PC-3 (cell line): ENCODE measurements at regions not wholly inside any gene's neighbourhood (a gene's known extent, or its start where the extent isn't known, plus 50 kb on each side); places are given as distances from the start of the nearest gene placed in this dataset.

ENCODE experiments used
- ATAC-seq: fragments of 200-7000 bp; cut with Tn5 transposase; 2 replicates; pipeline ENCODE4 v1.9.1; 2020; ENCODE audit warnings: mild to moderate bottlenecking, moderate library complexity
- BruUV-seq: library from RNA; stranded (reverse); fragments of 400-500 nt; replicated peaks from 2 replicates; lab custom pipeline; 2021; lab: Mats Ljungman, UMichigan
- CTCF ChIA-PET: fragments of 300-600 bp; sonication (Branson Sonifier 250); formaldehyde crosslinking; loops from one replicate; lab custom pipeline; 2022; ENCODE audit warnings: antibody characterized with exemption; lab: Charles Lee
- POLR2A ChIA-PET: fragments of 300-600 bp; sonication (Branson Sonifier 250); formaldehyde crosslinking; loops from one replicate; lab custom pipeline; 2022; ENCODE audit warnings: antibody characterized with exemption; ENCODE audit not compliant: unreplicated experiment; lab: Charles Lee
- DNase-seq: peaks from one replicate; pipeline ENCODE4 v3.0.0-alpha.2; 2015
- H2AFZ ChIP-seq: fragments of 300-600 bp; sonication (generic); 2 replicates; pipeline ENCODE4 v1.6.0; 2016; ENCODE audit warnings: antibody characterized with exemption, low read length
- H3F3A ChIP-seq: fragments of 300-600 bp; sonication (generic); one replicate; pipeline ENCODE4 v1.6.0; 2017; ENCODE audit warnings: antibody characterized with exemption, low read length, control low read depth, mild to moderate bottlenecking; ENCODE audit not compliant: unreplicated experiment
- H3K27ac ChIP-seq: fragments of 300-600 bp; sonication (generic); 2 replicates; pipeline ENCODE4 v1.5.1; 2016; ENCODE audit warnings: mild to moderate bottlenecking, low read length
- H3K27me3 ChIP-seq: fragments of 300-600 bp; sonication (generic); 2 replicates; pipeline ENCODE4 v1.6.1; 2016; ENCODE audit warnings: low read length, mixed read lengths
- H3K36me3 ChIP-seq: fragments of 300-600 bp; sonication (generic); 2 replicates; pipeline ENCODE4 v1.6.1; 2016; ENCODE audit warnings: low read depth, mixed run types, low read length, mixed read lengths
- H3K4me1 ChIP-seq: fragments of 300-600 bp; sonication (generic); 2 replicates; pipeline ENCODE4 v1.5.1; 2016; ENCODE audit warnings: low read length; ENCODE audit not compliant: insufficient read depth
- H3K4me2 ChIP-seq: fragments of 300-600 bp; sonication (generic); 2 replicates; pipeline ENCODE4 v1.6.0; 2016; ENCODE audit warnings: low read length
- H3K4me3 ChIP-seq: fragments of 300-600 bp; sonication (generic); 2 replicates; pipeline ENCODE4 v1.5.1; 2016; ENCODE audit warnings: mild to moderate bottlenecking, low read length, mixed read lengths
- H3K79me2 ChIP-seq: fragments of 300-600 bp; sonication (generic); 2 replicates; pipeline ENCODE4 v1.6.1; 2017; ENCODE audit warnings: low read length, mixed read lengths
- H3K9ac ChIP-seq: fragments of 300-600 bp; sonication (generic); 2 replicates; pipeline ENCODE4 v1.6.0; 2016; ENCODE audit warnings: mild to moderate bottlenecking, low read length
- H3K9me2 ChIP-seq: fragments of 300-600 bp; sonication (generic); replicated peaks from 2 replicates; pipeline ENCODE4 v1.6.1; 2016; ENCODE audit warnings: mixed run types, low read length, mixed read lengths
- H3K9me3 ChIP-seq: fragments of 300-600 bp; sonication (generic); 2 replicates; pipeline ENCODE4 v1.6.1; 2016; ENCODE audit warnings: low read length, mixed read lengths
- H4K20me1 ChIP-seq: fragments of 300-600 bp; sonication (generic); 2 replicates; pipeline ENCODE4 v1.6.1; 2016; ENCODE audit warnings: low read length, mixed read lengths
- EZH2 ChIP-seq: fragments of 300-600 bp; sonication (generic); IDR thresholded peaks from one replicate; pipeline ENCODE4 v1.6.1; 2017; ENCODE audit warnings: antibody characterized with exemption, mild to moderate bottlenecking, low read length; ENCODE audit not compliant: unreplicated experiment
- EZH2phosphoT487 ChIP-seq: fragments of 300-600 bp; sonication (generic); IDR thresholded peaks from 2 replicates; pipeline ENCODE4 v1.6.1; 2018; ENCODE audit warnings: mild to moderate bottlenecking, antibody characterized with exemption, low read length, borderline replicate concordance
- intact Hi-C: fragments of 100-400 bp; cut with micrococcal nuclease; formaldehyde crosslinking; loops from 2 replicates; pipeline ENCODE4 v1.9.0; 2023
- TF ChIP-seq, protein P1 (sequence below): fragments of 300-600 bp; sonication (generic); conservative IDR thresholded peaks from 2 replicates; pipeline ENCODE4 v1.5.1; 2017; ENCODE audit warnings: antibody characterized with exemption, low read depth, mild to moderate bottlenecking, low read length

DNA sequence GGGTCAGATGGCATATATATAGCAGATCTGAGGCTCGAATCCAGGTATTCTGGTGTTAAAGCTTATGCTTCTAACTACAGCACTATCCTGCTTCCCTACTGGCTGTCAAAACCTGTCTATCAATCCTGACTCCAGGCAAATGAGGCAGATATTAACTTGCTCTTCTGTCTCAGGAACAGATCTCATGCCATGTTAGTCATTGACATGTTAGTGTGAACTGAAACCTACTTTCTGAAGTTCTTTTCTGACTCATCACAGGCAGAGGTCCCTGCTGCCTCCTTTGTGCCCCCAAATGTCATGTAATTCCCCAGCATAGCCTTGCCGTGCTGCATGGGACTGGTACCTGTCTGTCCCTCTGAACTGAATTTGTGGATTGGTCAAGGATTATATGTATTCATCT lies 125.0 kb upstream of the SMAD3 start:
- Histone ChIP-seq H3K4me3 (no peak overlapping the region), H3K36me3 (no peaks in the 10 kb centered on the region), H2AFZ (no peak overlapping the region), H3K4me2 (no peak overlapping the region), H3K27ac (no peak overlapping the region), H3K9ac (no peak overlapping the region), H3K9me3 (no peaks in the 10 kb centered on the region), H3K27me3 (no peaks in the 10 kb centered on the region), H3F3A (no peaks in the 10 kb centered on the region), H3K9me2 (no peaks in the 10 kb centered on the region), H3K4me1 (peaks cover 7% of the 10 kb centered on the region), H3K79me2 (no peaks in the 10 kb centered on the region), H4K20me1 (no peaks in the 10 kb centered on the region)
- TF ChIP-seq, protein P1, sequence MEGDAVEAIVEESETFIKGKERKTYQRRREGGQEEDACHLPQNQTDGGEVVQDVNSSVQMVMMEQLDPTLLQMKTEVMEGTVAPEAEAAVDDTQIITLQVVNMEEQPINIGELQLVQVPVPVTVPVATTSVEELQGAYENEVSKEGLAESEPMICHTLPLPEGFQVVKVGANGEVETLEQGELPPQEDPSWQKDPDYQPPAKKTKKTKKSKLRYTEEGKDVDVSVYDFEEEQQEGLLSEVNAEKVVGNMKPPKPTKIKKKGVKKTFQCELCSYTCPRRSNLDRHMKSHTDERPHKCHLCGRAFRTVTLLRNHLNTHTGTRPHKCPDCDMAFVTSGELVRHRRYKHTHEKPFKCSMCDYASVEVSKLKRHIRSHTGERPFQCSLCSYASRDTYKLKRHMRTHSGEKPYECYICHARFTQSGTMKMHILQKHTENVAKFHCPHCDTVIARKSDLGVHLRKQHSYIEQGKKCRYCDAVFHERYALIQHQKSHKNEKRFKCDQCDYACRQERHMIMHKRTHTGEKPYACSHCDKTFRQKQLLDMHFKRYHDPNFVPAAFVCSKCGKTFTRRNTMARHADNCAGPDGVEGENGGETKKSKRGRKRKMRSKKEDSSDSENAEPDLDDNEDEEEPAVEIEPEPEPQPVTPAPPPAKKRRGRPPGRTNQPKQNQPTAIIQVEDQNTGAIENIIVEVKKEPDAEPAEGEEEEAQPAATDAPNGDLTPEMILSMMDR = no peak
- TF ChIP-seq EZH2phosphoT487 = no peak
- TF ChIP-seq EZH2 = no peak
- CTCF ChIA-PET = no interaction called here
- POLR2A ChIA-PET = interaction anchor here (0.8 kb wide), 1 partner anchor 8 kb away, joined by 3 read pairs; no protein-coding TSS in a partner anchor
- peak; percentile 80 for ATAC-seq
- DNase-seq = peak; percentile 63
- BruUV-seq = no TSS peak
- intact Hi-C loops = no loop called here

- intact Hi-C loops = no loop called here
- no peaks in the 10 kb centered on the region for H4K20me1 ChIP-seq
- peaks cover 13% of the 10 kb centered on the region for H3K4me1 ChIP-seq
- H3K79me2 ChIP-seq = no peaks in the 10 kb centered on the region
- TF ChIP-seq EZH2 = no peak
- TF ChIP-seq, protein P1 = no peak
- no peak for TF ChIP-seq EZH2phosphoT487
- H3K36me3 ChIP-seq = no peaks in the 10 kb centered on the region
- H2AFZ ChIP-seq = no peak overlapping the region
- H3K9ac ChIP-seq = no peak overlapping the region
- no peak for DNase-seq
- CTCF ChIA-PET = no interaction called here
- H3K4me3 ChIP-seq = no peak overlapping the region
- H3K27ac ChIP-seq = no peak overlapping the region
- H3K4me2 ChIP-seq = no peak overlapping the region
- ATAC-seq = no peak
- H3K27me3 ChIP-seq = no peaks in the 10 kb centered on the region
- no TSS peak for BruUV-seq
- POLR2A ChIA-PET = no interaction called here
- no peaks in the 10 kb centered on the region for H3K9me2 ChIP-seq
- H3K9me3 ChIP-seq = no peaks in the 10 kb centered on the region
- no peaks in the 10 kb centered on the region for H3F3A ChIP-seq
These were observed 124.2 kb upstream of the SMAD3 start for GRCh38 chr15:66941108-66941711.

DNA sequence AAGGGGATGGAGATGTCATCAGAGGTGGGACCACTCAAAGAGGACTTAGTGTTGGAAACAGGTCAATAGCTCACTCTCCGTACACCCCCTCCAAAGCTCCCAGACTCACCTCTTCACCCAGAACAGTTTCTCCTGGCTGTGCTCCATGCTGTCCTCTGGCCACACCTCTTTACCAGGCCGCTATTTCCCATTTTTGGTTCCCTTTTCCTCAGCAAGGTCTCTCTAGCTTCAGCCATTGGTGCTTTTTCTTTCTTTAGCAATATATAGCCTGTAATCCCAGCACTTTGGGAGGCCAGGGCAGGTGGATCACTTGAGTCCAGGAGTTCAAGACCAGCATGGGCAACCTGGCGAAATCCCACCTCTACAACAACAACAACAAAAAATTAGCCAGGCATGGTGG lies 123.6 kb upstream of the SMAD3 start:
- no peak overlapping the region for H2AFZ ChIP-seq
- no peaks in the 10 kb centered on the region for H3K36me3 ChIP-seq
- CTCF ChIA-PET = no interaction called here
- no peaks in the 10 kb centered on the region for H3K9me2 ChIP-seq
- TF ChIP-seq, protein P1 = no peak
- TF ChIP-seq EZH2phosphoT487 (no peak), EZH2 (no peak)
- H3K27me3 ChIP-seq = no peaks in the 10 kb centered on the region
- H3K4me2 ChIP-seq = no peak overlapping the region
- ATAC-seq (no peak), DNase-seq (no peak)
- no peaks in the 10 kb centered on the region for H3K9me3 ChIP-seq
- POLR2A ChIA-PET = no interaction called here
- H3K4me1 ChIP-seq = peaks cover 18% of the 10 kb centered on the region
- H3F3A ChIP-seq = no peaks in the 10 kb centered on the region
- no peaks in the 10 kb centered on the region for H4K20me1 ChIP-seq
- intact Hi-C loops = no loop called here
- no peak overlapping the region for H3K4me3 ChIP-seq
- no TSS peak for BruUV-seq
- H3K27ac ChIP-seq = no peak overlapping the region
- H3K9ac ChIP-seq = no peak overlapping the region
- H3K79me2 ChIP-seq = no peaks in the 10 kb centered on the region
